ENCODE measurements at regions not wholly inside any gene's neighbourhood (a gene's known extent, or its start where the extent isn't known, plus 50 kb on each side); places are given as distances from the start of the nearest gene placed in this dataset.

DNA sequence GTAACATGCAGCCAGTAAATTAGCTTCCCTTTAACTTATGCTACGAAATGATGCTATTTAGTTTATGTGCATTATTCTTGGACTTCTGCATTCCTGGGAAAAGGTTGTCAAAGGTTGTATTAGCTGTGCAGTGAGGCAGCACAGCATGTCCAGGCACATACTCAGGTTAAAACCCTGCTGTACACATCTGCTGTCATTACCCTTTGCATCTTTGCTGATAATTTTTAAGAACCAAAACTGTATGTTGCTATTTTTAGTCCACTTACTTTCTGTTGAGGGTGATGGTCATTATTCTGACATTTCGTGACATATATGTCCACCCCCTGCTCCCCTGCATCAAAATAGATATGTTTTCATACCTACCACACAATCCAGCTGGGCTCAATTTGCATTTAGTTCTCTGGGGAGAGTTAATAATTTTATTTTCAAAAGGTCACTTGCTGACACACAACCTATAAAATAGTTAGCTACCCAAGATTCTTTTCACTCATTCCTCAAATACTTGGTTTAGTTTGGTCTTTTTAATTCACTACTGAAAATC is 142.5 kb upstream of the SPACA1 start:
- no peak for DNase-seq

DNA sequence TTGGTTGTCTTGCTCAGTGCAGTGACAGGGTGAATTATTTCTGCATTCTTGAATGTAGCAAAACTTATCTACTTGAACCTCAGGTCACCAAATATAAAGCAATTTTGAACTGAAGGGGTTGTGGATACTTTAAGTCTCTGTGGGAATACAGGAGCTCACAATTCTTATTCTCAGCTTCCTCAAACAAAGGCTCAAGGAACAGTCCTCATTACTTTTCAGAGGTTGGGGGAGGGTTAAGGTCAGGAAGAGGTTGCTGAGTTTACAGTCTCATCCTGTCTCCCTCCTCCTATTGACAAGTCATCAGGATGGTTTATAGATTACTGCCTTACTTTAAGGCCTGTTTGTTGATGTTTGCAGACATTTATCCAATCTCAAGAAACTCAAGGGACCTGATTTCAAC is 143.6 kb upstream of the SPACA1 start:
- no peak for DNase-seq

DNA sequence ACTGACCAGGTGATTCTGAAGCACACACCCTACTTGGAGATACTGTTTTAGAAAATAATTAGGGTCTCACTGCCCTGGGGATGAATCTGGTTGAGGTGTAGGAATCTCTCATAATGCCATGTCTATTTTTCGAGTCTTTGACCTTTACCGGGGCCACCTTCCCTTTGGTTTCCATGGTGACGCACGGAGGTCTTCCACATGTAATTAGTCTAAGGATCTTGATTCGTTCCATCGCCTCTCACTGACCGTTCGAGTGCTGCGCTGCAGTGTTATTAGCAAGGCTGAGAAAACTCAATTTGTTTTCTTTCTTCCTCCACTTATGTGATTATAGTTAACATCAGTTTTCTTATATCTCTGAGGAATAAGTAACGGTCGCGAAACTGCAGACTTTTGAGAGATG is 144.3 kb upstream of the SPACA1 start:
- DNase-seq, result no peak

- peak; percentile 88 to 90 for DNase-seq
These were observed 145.3 kb upstream of the SPACA1 start for GRCh38 chr6:87902383-87902782.

GRCh38 chr6:87901613-87902012 is 146.0 kb upstream of the SPACA1 start:
- no peak for DNase-seq

DNA sequence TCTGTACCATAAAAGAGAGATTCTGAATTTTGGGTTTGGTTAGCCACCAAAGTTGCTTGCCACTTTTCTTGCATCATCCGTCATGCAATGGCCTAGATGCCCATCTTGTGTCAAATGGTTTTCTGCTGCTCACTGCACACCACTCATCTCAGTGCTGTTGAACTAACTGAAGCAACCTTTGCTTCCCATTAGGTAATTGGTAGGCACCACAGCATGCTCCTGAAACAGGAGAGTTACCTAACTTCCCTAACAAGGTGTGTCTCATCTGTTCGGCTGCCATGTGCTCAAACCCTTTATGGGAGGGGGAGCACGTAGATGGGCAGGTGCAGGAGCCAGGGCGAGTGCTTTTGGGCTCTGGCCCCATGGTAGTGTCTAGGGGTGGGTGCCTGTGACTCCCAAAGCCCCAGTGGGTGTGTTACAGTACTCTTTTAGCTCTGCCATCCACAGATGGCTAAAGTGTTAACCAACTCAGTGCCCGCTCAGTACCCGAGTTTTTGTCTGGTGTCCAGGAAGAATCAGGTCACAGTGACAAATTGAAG is 147.4 kb upstream of the SPACA1 start:
- no peak for DNase-seq

DNA sequence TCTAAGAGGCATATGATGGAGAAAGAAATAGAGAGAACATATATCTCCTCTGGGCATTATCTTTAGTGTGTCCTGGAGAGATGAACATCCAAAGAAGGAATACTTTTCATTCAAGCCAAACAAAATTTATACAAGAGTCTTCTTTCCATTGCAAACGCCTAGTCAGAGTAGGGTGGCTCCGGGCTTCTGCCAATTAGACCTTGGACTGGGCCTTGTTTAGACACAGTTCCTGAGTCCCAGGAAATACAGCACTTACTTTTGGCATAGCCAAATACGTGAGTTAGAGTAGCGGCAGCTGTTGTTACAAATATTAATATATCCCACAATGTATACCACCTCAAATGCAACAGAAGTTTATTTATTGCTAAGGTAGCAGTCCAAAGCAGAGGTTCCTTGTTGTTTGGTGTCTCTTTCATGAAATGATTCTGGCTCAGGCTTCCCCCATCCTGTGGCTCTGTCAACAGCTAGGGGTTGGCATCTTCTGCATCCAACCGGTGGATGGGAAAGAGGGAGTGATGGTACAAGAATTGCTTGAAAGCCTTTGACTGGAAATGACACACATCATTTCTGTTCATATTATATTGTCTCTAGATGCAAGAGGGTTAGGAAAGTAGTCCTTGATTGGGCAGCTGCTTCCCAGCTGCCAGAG is 148.0 kb upstream of the SPACA1 start:
- DNase-seq, result no peak

DNA sequence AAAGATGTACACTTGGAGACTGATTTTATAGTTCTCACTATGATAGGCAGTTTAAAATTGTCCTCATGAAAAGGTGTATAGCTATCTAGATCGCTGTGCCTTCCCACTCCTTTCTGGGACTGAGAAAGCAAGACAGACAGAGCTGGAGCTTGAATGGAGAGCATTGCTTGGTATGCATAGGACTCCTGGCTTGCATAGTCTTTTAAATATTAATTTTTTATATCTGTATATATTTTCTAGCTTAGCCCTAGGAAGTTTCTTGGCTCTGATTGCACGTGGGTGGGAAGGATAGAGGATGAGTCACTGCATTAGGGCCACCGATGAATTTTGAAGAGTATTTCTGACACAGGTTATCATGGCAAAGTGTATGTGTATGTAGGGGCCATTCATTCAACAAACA is 150.0 kb upstream of the SPACA1 start:
- no peak for DNase-seq

DNA sequence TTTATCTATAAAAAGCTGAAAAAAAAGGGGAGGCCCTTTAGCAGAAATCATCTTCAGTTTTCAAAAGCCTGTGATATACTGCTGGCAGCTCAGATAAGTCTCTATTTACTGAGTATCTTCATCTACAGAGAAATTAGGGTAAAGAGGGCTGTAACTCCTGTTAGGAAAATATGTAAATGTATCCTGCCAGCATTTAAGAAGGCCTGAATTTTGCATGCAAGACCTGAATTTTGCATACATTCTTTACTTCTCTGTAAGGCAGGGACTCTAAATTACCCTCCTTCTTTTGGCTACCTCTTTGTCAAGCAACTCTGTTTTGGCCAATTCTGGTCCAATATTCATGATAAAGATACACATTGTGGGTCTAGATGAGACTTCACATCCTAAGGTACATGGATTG is 150.6 kb upstream of the SPACA1 start:
- no peak for DNase-seq

- no peak for DNase-seq
These were observed 160.4 kb upstream of the SPACA1 start for GRCh38 chr6:87887266-87887665.

GRCh38 chr6:87884203-87884602 is 163.4 kb upstream of the SPACA1 start:
- DNase-seq, result no peak

DNA sequence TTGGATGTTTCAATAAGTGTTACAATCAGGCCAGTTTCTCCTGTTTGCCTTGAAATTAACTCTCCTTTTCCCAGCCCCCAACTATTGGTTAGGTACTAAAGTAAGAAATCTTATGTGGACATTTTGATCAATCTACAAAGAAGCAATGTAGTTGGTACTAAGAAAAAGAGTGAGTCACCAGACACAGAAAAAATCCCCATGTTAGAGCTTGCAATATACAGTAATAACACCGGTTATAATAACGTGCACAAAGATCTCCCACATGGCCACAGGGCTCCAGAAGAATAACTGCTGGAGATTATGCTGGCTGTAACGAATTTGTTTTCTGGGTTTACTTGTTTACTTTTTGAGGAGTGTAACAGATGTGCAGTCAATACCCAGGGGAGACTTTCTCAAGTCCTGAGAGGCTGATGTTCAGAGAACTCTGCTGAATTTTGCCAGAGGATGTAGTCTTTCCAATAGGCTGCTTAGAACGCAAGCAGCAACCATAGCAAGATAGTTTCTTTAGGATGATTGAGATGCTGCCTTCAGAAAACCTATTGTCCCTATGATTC is 166.2 kb upstream of the SPACA1 start:
- no peak for DNase-seq

DNA sequence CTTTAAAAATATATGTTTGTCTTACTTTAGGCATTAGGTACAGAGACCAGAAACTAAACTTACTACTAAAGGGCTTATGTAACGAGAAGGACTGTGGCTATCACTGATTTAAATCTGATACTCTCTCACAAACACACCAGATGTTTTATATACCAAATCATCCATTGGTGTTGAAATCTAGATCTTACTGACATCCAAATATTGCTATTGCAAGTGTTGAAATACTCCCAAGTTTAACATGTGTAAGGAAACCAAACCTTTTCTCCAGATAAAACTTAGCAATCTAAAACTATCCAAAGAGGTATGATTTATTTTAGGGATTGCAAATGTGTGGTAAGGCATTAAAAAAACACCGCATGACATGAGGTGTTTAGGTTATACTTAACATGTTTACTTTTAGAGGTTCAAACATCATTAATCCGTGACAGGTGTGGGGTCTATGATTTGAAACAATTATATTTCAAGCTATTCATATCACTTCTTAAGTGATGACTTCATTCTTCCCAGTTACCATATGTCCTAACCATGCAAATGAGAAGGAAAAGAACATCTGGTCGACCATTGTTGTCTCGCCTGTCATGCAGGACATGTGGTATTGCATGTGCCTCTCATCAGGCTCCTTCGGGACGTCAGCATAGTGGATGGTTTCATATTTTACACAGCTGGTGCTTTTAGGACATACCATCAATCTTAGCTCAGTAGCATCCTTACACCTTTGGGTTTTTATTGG is 168.3 kb upstream of the SPACA1 start:
- no peak for DNase-seq

DNA sequence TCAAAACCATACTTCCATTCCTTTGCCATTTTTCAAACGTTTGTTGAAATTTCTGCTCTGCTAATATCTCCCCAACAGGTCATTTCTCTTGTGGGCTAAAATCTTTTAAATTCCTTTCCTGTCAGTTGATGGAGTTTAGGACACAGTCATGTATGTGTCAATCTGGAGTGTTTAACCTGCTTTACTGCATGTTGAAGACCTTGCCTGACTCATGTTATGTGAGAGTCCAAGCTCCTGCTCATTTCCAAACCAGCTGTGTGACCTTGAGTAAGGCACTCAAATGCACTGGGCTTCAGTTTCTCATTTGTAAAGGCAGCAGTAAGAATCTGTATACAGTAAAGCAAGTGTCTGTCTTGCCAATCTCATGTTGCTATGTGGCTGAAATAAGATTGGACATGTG is 171.9 kb upstream of the SPACA1 start:
- DNase-seq, result no peak

DNA sequence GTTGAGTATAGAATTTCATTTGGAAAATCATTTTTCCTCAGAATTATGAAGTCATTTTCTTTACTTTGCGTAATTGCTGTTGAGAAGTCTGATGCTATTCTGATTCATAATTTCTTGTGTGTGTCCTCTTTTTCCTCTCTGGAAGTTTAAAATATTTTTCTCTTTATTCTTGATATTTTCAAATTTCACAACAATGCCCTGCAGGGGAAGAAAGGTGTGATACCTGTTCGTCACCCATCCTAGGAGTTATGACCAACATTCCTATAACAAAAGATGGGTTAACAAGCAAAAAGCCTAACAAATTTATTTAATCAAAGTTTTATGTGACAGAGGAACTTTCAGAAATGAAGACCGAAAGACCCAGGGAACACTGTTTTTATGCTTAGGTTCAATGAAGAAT is 171.5 kb upstream of the AKIRIN2 start:
- no peak for DNase-seq

- DNase-seq, result no peak
These were observed 168.5 kb upstream of the AKIRIN2 start for GRCh38 chr6:87870556-87870955.

DNA sequence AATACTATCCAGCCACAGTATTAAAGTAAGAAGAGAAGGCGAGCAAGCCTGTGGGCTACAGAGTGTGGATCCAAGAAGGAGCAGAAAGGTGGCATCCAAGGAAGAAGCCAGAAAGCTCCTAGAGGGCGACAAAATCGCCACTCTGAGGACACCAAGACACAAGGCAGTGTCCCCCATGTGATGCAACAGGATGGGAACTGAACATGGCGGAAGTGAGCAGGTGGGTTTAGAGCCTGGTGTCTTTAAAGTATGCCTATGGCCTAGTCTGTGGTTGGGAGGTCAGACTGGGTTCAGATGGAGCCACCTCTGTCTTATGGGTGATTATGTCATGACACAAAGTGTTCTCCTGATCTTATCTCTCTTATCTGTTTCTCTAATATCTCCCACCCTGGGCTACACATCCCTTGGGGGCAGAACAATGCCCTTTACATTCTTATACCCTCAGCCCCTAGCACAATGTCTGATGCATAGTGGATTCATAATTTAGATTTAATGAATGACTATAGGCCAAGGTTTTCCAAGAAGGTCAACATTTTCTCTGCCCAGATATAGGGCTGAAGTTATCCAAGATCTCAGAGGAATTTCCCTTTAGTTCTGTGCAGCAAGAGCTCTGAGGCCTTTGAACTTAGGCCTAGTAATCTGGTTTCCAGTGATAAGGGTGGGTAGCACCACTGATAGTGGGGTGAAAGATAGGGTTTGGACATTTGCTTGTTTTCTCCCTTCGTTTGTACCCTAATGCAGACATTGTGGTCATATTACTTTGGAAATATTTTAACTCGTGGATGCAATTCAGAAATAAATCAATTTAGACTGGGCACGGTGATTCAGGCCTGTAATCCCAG is 167.3 kb upstream of the AKIRIN2 start:
- DNase-seq, result no peak

- DNase-seq, result no peak
These were observed 158.9 kb upstream of the AKIRIN2 start for GRCh38 chr6:87860902-87861301.

GRCh38 chr6:87858440-87858839 is 156.4 kb upstream of the AKIRIN2 start:
- DNase-seq, result no peak

- no peak for DNase-seq
These were observed 149.8 kb upstream of the AKIRIN2 start for GRCh38 chr6:87851674-87852299.

- no peak for DNase-seq
These were observed 146.6 kb upstream of the AKIRIN2 start for GRCh38 chr6:87848616-87849015.

DNA sequence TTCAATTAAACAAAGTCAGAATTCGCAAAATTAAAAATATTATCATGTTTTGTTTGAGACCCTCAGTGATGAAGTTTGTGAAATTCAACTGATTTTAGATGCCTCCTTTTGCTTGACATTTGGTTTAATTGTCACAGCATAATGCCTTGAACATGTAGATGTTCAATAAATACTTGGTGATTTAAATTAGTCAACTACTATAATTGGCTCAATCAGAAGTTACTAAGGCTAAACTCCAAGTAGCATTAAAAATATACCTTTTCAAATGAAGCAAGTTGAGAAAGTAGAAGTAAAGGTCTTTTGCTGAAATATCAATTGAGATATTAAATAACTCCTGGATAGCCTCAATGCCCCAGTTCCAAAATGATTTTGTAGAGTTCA is 145.8 kb upstream of the AKIRIN2 start:
- no peak for DNase-seq
